Left ventricle myocardium inferior (tissue), 1 donor: ENCODE measurements at regions not wholly inside any gene's neighbourhood (a gene's known extent, or its start where the extent isn't known, plus 50 kb on each side); places are given as distances from the start of the nearest gene placed in this dataset.

Experiments used
- DNase-seq: peaks from one replicate; pipeline ENCODE4 v3.0.0-alpha.2; 2020
- H3K27ac ChIP-seq: fragments of 200-600 bp; replicated peaks from 2 replicates; pipeline ENCODE4 v1.8.0; 2021
- H3K27me3 ChIP-seq: fragments of 200-600 bp; 2 replicates; pipeline ENCODE4 v1.8.0; 2021; ENCODE audit warnings: low read depth
- H3K36me3 ChIP-seq: fragments of 200-600 bp; 2 replicates; pipeline ENCODE4 v1.8.0; 2021
- H3K4me1 ChIP-seq: fragments of 200-600 bp; 2 replicates; pipeline ENCODE4 v1.8.0; 2021
- H3K4me3 ChIP-seq: fragments of 200-600 bp; 2 replicates; pipeline ENCODE4 v1.8.0; 2021; ENCODE audit warnings: mild to moderate bottlenecking, moderate library complexity
- H3K9me3 ChIP-seq: fragments of 200-600 bp; replicated peaks from 2 replicates; pipeline ENCODE4 v1.8.0; 2021
- CTCF ChIP-seq: fragments of 200-600 bp; IDR thresholded peaks from 2 replicates; pipeline ENCODE4 v1.8.0; 2021; ENCODE audit warnings: antibody characterized with exemption, mild to moderate bottlenecking, borderline replicate concordance
- intact Hi-C: fragments of 100-400 bp; cut with micrococcal nuclease; formaldehyde crosslinking; loops from one replicate; pipeline ENCODE4 v1.11.0; 2022
- donor health status: DM: no; HTN: yes; CAD: no; lungs with severe emphysema.

DNA sequence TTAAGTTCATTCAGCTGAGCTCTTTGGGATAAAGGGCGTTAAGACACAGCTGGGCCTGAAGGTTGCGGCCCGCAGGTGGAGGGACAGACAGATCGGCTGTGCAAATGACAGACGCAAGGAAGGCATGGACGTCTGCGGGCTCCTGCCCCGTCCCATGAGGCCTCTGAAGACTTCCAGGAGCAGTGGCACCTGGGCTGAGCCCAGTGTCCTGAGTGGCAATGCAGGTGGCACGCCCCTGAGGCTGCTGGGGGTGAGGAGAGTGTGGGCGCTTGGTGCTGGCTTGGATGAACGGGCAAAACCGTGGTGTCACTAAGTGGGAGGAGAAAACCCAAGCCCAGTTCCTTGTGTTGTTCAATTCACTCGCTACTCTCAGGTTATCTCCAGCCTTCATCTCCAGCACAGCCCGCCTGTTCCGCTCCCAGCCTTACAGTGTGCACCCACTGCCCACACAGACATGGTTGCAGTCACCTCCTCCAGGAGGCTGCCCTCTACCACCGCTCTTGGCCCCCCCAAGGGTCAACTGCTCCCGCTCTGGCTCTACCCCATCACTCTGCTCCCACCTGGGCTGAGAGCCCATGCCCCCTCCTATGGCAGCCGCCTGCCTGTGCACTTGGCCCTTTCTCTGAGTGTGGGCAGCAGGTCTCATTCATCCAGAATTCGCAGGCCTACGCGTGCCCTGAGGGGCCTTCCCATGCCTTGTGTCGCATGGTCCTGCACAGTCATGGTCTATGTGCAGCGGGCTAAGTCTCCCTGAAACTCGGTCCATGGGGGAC lies 50.3 kb downstream of the PTGR3 start:
- H3K36me3 ChIP-seq: no peaks in the 10 kb centered on the region
- H3K4me1 ChIP-seq: peaks cover 21% of the 10 kb centered on the region
- no peak for DNase-seq
- no peaks in the 10 kb centered on the region for H3K27me3 ChIP-seq
- H3K27ac ChIP-seq: no peak overlapping the region
- intact Hi-C loops: no loop called here
- H3K9me3 ChIP-seq: peaks cover 7% of the 10 kb centered on the region
- H3K4me3 ChIP-seq: no peak overlapping the region
- TF ChIP-seq CTCF: no peak

- TF ChIP-seq CTCF: no peak
- H3K27me3 ChIP-seq: no peaks in the 10 kb centered on the region
- H3K4me1 ChIP-seq: peaks cover 21% of the 10 kb centered on the region
- no peaks in the 10 kb centered on the region for H3K36me3 ChIP-seq
- no peak overlapping the region for H3K4me3 ChIP-seq
- H3K27ac ChIP-seq: no peak overlapping the region
- peaks cover 7% of the 10 kb centered on the region for H3K9me3 ChIP-seq
- no peak for DNase-seq
- intact Hi-C loops: no loop called here
Measured at GRCh38 chr18:75157851-75158250, 51.1 kb downstream of the PTGR3 start.

DNA sequence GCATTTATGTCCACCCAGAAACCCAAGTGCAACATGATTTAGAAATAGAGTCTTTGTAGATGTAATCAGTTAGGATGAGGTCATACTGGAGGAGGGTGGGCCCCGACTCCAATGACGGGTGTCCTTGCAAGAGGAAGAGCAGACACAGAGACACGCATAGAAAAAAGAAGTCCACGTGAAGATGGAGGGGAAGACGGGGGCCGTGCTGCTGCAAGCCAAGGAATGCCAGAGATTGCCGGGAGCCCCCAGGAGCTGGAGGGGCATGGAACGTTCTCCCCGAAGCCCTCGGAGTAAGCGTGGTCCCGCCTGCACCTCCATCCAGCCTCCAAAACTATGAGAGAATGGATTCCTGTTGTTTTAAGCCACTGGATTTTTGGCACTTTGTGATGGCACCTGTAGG lies 51.6 kb downstream of the PTGR3 start:
- peaks cover 16% of the 10 kb centered on the region for H3K4me1 ChIP-seq
- no peak overlapping the region for H3K4me3 ChIP-seq
- intact Hi-C loops: no loop called here
- DNase-seq: no peak
- H3K27me3 ChIP-seq: no peaks in the 10 kb centered on the region
- TF ChIP-seq CTCF: no peak
- no peaks in the 10 kb centered on the region for H3K36me3 ChIP-seq
- H3K9me3 ChIP-seq: peaks cover 7% of the 10 kb centered on the region
- no peak overlapping the region for H3K27ac ChIP-seq

GRCh38 chr18:75156831-75157230 lies 52.1 kb downstream of the PTGR3 start:
- intact Hi-C loops: no loop called here

GRCh38 chr18:75156139-75156750 lies 52.7 kb downstream of the PTGR3 start:
- no peak for TF ChIP-seq CTCF
- Histone ChIP-seq H3K9me3 (peaks cover 18% of the 10 kb centered on the region), H3K4me1 (peaks cover 6% of the 10 kb centered on the region), H3K27ac (no peak overlapping the region), H3K4me3 (no peak overlapping the region), H3K36me3 (no peaks in the 10 kb centered on the region), H3K27me3 (no peaks in the 10 kb centered on the region)
- intact Hi-C loops: no loop called here
- DNase-seq: no peak

More at GRCh38 chr18:75156831-75157230, 52.1 kb downstream of the PTGR3 start:
- Histone ChIP-seq H3K36me3 (no peaks in the 10 kb centered on the region), H3K9me3 (peaks cover 12% of the 10 kb centered on the region), H3K4me1 (peaks cover 10% of the 10 kb centered on the region), H3K4me3 (no peak overlapping the region), H3K27me3 (no peaks in the 10 kb centered on the region), H3K27ac (no peak overlapping the region)
- DNase-seq: no peak
- TF ChIP-seq CTCF: no peak
